ENCODE measurements at regions not wholly inside any gene's neighbourhood (a gene's known extent, or its start where the extent isn't known, plus 50 kb on each side); places are given as distances from the start of the nearest gene placed in this dataset.
"Not testable (repeated sequence)": the region's sequence is repeated elsewhere in the genome, so short reads cannot be mapped to it uniquely, and the experiment has no call there.

GRCh38 chr2:52294628-52295027, 1262.7 kb upstream of the NRXN1 start:
- no peak for DNase-seq (ENCODE audit: low spot score)

GRCh38 chr2:52292801-52293200, 1260.9 kb upstream of the NRXN1 start:
- DNase-seq (ENCODE audit: low spot score), result no peak

- DNase-seq (ENCODE audit: low spot score), result no peak
Observed at GRCh38 chr2:52289741-52290140, 1257.8 kb upstream of the NRXN1 start.

GRCh38 chr2:52288596-52288995, 1256.7 kb upstream of the NRXN1 start:
- DNase-seq (ENCODE audit: low spot score), result no peak

- no peak for DNase-seq (ENCODE audit: low spot score)
Observed at GRCh38 chr2:52269696-52270485, 1238.0 kb upstream of the NRXN1 start.

GRCh38 chr2:52264911-52265310, 1233.0 kb upstream of the NRXN1 start:
- DNase-seq (ENCODE audit: low spot score), result no peak

- no peak for DNase-seq (ENCODE audit: low spot score)
Observed at GRCh38 chr2:52264488-52264887, 1232.6 kb upstream of the NRXN1 start.

- no peak for DNase-seq (ENCODE audit: low spot score)
Observed at GRCh38 chr2:52260904-52261303, 1229.0 kb upstream of the NRXN1 start.

- not testable (repeated sequence) for DNase-seq (ENCODE audit: low spot score)
Observed at GRCh38 chr2:52258967-52259366, 1227.0 kb upstream of the NRXN1 start.

- DNase-seq (ENCODE audit: low spot score), result no peak
Observed at GRCh38 chr2:52258038-52258437, 1226.1 kb upstream of the NRXN1 start.

- no peak for DNase-seq (ENCODE audit: low spot score)
Observed at GRCh38 chr2:52253416-52253980, 1221.6 kb upstream of the NRXN1 start.

- DNase-seq (ENCODE audit: low spot score), result no peak
Observed at GRCh38 chr2:52238782-52239181, 1206.8 kb upstream of the NRXN1 start.

GRCh38 chr2:52222128-52222527, 1190.2 kb upstream of the NRXN1 start:
- peak; percentile 57 for DNase-seq (ENCODE audit: low spot score)

GRCh38 chr2:52220393-52220792, 1188.5 kb upstream of the NRXN1 start:
- DNase-seq (ENCODE audit: low spot score), result no peak

- no peak for DNase-seq (ENCODE audit: low spot score)
Observed at GRCh38 chr2:52210611-52211010, 1178.7 kb upstream of the NRXN1 start.

GRCh38 chr2:52210161-52210560, 1178.2 kb upstream of the NRXN1 start:
- no peak for DNase-seq (ENCODE audit: low spot score)

- DNase-seq (ENCODE audit: low spot score), result no peak
Observed at GRCh38 chr2:52194342-52194741, 1162.4 kb upstream of the NRXN1 start.

- no peak for DNase-seq (ENCODE audit: low spot score)
Observed at GRCh38 chr2:52193804-52194203, 1161.9 kb upstream of the NRXN1 start.

GRCh38 chr2:52192656-52193055, 1160.7 kb upstream of the NRXN1 start:
- DNase-seq (ENCODE audit: low spot score), result no peak

GRCh38 chr2:52181080-52181479, 1149.1 kb upstream of the NRXN1 start:
- DNase-seq (ENCODE audit: low spot score), result no peak

- DNase-seq (ENCODE audit: low spot score), result no peak
Observed at GRCh38 chr2:52178845-52179244, 1146.9 kb upstream of the NRXN1 start.

- DNase-seq (ENCODE audit: low spot score), result no peak
Observed at GRCh38 chr2:52145005-52145404, 1113.1 kb upstream of the NRXN1 start.

- no peak for DNase-seq (ENCODE audit: low spot score)
Observed at GRCh38 chr2:52144590-52144989, 1112.7 kb upstream of the NRXN1 start.

GRCh38 chr2:52141076-52141475, 1109.1 kb upstream of the NRXN1 start:
- no peak for DNase-seq (ENCODE audit: low spot score)
